Hematopoietic multipotent progenitor cell treated with erythropoietin and hydrocortisone succinate and interleukin-3 and kit ligand, for 6 days (in vitro differentiated cells): ENCODE measurements at regions not wholly inside any gene's neighbourhood (a gene's known extent, or its start where the extent isn't known, plus 50 kb on each side); places are given as distances from the start of the nearest gene placed in this dataset.
"Not testable (repeated sequence)": the region's sequence is repeated elsewhere in the genome, so short reads cannot be mapped to it uniquely, and the experiment has no call there.

Experiments used
- DNase-seq: peaks from one replicate; pipeline ENCODE4 v3.0.0-alpha.2; 2015

DNA sequence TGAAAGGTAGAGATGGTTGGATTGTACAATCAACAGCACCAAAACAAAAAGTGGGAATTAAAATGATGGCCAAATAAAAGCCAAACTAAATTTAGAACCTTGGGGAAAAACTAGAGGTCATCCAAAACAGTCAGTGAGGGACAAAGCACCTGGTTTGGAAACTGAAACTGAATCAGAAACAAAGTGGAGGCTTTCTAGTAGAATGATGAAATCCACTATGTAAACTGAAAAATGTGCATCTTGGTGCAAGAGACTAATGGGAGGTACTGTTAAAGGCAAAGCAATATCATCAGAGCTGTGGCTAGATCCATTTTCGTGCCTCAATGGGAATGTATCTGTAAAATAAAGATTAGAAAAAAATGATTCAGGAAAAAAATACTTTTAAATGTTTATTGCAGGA, 380.0 kb upstream of the GJE1 start:
- DNase-seq = no peak

DNA sequence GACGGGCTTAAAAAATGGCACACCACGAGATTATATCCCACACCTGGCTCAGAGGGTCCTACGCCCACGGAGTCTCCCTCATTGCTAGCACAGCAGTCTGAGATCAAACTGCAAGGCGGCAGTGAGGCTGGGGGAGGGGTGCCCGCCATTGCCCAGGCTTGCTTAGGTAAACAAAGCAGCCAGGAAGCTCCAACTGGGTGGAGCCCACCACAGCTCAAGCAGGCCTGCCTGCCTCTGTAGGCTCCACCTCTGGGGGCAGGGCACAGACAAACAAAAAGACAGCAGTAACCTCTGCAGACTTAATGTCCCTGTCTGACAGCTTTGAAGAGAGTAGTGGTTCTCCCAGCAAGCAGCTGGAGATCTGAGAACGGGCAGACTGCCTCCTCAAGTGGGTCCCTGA, 386.4 kb upstream of the GJE1 start:
- not testable (repeated sequence) for DNase-seq

DNA sequence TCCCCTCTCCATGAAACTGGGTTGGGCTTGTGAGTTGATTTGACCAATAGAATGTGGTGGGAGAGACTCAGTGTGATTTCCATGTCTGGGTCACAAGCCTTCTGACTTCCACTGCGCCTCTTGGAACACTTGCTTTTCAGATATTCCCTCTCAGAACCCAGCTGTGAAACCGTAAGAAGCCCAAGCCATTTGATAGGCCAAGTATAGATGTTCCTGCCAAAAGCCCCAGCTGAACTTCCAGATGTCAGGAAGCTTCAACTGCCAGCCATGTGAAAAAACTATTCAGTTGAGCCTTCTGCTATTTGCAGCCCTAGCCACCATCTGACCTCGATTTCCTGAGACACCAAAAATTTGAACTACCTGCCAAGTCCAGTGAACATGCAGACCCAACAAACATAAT, 387.8 kb upstream of the GJE1 start:
- no peak for DNase-seq

DNA sequence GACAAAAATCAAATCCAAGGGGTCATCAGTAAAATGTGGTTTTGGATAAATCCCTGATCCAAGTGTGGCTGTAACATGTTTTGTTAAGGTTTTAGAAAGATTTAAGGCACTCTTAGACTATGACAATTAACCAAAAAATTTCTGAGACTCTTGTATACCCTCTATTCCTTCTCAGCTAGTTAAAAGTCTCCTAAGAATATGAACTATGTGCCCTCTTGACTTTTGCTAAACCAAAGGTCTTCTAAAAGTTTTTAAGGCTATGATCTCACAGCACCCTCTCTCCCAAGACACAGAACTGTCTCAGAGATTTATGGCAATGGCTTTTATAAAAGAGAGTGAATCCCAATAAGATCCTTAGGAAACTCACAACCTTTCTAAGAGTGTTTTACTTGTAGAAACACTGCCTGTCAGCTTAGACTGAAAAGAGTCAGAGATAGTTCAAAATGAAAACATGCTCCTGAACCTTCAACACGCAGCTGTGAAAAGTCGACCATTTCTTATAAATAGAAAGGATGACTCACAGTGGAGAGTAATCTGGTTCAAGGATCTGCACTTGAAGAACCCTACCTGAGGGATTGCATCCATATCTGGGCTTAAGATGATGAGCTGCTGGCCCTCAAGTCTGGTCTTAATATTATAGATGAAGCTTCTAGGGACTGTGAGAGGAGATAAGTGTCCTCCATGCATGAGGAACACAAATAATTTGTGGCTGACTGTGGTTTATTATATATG, 388.4 kb upstream of the GJE1 start:
- no peak for DNase-seq

DNA sequence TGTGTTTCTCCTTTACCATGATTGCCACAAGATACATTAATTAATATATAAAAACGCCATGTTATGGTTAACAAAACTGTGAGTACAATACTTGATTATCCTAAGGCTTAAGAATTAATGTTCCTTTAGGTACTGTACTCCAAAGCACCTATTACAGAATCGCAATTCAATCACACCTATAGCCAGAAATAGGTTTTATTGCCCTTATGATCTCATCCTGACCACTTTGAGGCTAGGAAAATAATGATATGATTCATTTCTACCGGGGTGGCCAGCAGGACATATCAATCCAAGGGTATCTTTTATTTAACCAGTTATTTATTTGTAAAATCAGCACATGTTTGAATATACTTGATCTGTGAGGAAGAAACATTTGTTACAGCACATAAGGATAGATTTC, 396.6 kb upstream of the GJE1 start:
- no peak for DNase-seq

DNA sequence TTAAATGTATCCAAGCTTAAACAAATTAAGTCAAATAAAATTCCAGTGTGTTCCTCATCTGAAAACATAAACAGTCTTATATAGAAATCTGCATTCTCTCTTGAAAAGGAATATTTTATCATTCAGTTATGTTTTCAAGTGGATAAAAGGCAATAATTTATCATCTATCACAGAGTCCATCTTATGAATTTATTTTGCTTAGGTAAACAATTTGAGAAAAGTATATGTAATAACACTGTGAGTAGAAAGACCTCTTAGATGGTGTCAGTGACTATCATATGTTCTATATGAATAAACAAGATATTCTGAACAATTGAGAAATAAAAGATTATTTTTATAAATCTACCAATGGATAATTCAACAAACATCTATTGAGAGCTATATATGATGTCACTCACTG, 397.6 kb upstream of the GJE1 start:
- DNase-seq = no peak

DNA sequence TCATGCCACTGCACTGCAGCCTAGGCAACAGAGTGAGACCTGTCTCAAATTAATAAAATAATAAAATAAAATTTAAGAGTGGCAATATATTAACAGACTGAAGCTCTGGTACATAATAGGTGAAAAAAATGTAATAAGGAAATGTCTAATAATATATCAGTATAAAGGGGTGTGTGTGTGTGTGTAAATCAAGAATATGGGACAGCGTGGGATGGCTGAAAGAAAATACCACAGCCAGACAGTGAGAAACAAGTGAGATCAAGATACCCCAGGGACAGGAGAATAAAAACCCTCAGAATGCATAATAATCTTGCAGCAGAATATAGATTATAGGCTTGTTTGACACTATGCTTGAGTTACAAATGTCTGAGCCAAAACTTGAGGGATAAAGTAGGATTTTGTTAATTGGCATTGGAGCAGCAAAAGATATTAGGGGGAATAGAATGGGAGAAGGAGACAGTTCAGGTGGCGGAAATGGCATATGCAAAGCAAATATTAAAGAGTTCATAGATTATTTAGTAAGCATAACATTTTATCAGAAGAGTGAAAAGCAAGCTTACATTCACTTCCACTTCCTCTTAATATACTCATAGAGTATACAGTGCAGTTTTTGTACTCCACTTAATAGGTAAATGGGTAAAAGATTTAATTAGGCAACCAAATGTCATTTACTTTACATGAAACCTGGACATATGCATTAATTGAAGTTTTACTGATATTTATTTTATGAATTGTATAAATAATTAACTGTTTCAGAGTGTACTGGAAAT, 398.5 kb upstream of the GJE1 start:
- no peak for DNase-seq

DNA sequence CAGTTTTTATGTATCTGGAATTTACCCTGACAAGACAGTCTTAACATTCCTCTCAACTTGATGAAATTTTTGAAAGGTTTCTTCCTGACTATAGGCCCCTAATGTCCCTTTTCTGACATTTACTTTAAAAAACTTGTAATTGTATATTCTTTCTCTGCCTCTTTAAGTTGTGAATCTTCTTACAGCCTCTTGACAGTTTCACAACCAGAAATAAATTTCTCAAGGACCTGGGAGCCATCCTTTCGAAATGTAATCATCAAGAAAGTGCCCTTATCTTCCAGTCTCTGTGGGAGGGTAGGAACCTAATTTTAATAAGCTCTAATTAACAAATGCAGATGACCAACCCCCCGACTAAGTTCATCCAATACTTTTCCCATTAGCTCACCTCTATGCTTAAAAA, 403.6 kb upstream of the GJE1 start:
- DNase-seq = no peak

DNA sequence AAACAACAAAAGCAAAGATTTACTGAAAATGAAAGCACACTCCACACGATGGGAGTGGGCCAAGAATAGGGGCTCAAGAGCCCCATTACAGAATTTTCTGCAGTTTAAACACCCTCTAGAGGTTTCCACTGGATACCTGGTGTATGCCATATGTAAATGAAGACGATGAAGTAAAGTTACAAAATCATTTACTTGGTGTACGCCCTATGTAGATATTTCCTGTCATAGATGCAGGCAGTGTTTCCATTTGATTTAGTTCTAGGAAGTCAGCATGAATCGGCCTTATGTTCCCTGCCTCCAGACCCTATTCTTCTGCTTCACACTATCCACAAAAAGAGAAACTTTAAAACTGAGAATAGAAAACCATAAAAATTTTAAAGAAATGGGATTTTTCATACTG, 404.4 kb upstream of the GJE1 start:
- DNase-seq = no peak

DNA sequence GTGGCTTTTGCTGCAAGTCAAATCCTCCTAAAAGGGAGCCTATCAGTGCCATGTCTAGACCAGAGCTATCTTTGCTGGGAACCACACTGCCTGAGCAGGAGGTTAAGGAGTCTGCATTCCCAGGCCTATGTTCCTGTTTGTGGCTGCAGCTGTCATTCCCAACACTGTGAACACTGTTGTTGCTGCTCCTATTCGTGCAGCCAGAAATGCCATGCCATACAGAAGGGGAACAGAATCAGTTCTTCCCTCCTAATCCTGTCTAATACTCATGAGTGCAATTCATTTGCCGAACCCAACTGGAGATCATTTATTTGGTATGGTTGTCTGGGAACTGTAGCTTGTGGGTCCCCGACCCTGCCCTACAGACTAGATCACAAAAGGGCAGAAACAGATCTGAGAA, 406.5 kb upstream of the GJE1 start:
- no peak for DNase-seq

DNA sequence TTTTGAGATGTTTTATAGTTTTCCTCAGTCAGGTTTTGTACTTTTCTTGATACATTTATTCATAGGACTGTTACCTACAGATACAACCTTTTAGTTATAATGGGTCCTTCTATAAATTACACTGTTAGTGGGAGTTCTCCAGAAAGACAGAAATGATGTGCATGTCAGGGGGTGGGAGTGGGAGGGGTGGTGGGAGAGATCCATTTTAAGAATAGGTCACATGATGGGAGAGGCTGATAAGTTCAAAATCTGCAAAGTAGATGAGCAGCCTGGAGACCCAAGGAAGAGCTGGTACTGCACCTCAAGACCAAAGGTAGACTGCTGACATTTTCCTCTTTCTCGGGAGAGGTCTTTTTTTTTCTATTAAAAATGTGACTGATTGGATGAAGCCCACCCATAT, 408.0 kb upstream of the GJE1 start:
- no peak for DNase-seq

DNA sequence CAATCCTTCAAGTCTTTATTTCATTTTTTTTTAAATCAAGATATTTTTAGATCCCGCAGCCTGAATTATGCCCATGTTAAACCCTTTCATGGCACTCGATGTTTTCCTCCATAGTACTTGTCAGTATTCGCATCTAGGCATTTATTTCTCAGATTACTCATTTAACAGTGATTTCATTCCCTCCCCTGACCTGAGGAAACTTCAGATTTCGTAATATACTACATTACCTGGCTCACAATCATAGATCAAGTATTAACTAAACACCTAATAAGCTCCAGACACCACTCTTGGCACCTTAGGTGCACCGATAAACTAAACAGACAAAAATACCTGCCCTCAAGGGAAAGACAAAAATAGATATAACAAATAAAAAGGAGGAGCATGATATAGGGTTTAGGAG, 413.2 kb upstream of the GJE1 start:
- DNase-seq = no peak

DNA sequence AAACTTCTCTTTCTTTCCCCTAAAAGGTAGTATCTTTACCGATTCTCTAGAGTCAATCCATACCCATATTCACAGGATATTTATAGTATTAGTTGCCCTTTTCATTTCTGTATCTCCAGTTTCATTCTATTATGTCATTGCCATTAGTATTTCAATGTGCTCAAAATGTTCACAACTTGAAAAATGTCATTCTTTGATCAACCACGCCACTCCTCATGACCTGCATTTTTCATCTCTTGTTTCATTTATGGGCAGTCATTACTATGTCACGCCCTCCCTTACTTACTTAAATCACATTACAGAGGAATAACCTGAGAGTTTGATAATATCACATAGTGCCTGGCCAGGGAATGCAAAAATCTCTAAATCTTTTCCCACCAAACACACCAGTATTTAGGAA, 427.3 kb upstream of the GJE1 start:
- no peak for DNase-seq

DNA sequence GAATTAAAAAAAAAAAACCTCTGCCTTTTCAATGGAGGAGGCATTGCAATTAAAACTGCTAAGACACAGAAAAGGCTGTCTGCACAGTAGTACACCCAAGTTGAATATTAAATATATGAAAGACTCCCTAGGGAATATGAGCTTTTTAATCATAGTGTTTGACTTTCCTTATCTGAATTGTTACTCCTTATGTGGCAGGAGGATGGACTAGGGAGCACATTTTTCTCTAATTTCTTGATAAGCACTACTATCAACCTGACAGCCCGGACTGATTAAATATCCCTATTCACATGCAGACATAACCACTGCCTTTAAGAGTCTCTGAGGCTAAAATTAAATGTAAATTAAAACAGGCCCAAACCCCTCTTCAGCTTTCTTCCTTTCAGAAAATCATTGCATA, 428.6 kb upstream of the GJE1 start:
- no peak for DNase-seq

DNA sequence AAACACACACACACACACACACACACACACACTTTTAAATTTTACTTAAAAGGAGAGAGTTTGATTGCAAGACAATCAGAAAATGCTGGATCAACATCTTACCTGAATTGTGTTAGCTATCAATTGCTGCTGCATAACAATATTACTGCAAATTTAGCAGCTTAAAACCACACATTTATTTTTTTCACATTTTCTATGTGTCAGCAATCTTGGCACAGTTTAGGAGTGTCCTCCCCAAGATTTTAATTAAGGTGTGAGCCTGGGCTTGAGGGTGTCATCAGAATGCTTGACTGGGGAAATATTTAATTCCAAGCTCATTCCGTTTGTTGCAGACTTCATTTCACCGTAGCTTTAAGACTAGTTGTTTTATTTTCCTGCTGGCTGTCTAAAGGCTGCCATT, 431.0 kb upstream of the GJE1 start:
- no peak for DNase-seq

DNA sequence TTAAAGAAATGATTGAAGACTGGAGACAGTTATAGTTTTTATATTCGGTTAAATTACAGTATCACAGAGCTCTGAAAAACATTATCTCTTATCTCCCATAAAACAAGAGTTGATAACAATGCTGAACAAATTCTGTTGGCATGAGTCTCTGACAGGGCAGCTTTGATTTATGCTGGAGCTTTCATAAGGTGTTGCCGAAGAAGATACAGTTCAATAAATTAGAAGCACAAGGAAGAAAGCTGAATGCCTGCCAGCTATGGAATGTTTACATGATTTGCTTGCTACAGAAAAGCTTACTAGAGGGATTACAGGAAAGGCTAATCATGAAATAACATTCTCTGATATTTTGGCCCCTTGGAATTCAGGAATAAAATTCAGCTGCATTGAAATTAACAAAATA, 431.9 kb upstream of the GJE1 start:
- DNase-seq = no peak

DNA sequence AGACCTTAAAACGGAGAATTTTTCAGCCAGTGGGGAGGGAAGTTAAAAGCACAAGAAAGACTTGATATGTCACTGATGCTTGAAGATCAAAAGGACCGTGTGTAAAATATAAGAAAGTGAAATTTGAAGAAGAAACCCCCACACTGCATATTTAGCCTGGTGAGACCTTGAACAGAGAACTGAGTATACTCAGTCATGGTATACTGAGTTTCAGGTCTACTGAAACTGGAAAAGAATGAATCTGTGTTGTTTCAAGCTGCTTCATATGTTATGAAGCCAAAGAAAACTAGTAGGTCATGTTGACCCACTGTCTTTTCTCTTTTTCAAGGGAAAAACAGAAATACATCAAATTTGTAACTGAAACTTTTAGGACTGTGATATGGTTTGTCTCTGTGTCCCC, 443.8 kb upstream of the GJE1 start:
- DNase-seq = no peak

DNA sequence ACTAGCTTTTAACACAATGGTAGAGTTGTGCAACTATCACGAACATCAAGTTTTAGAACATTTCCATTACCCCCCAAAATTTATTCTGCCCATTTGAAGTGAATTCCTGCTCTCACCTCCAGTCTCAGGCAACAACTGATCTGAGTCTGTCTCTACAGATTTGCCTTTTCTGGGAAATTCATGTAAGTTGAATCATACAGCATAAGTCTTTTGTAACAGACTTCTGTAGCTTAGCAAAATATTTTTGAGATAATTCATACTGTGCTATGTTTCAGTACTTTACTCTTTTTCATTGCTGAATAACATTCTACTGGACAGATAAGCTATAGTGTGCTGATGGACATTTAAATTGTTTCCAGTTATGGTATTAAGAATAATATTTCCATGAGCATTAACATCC, 447.3 kb upstream of the GJE1 start:
- no peak for DNase-seq

DNA sequence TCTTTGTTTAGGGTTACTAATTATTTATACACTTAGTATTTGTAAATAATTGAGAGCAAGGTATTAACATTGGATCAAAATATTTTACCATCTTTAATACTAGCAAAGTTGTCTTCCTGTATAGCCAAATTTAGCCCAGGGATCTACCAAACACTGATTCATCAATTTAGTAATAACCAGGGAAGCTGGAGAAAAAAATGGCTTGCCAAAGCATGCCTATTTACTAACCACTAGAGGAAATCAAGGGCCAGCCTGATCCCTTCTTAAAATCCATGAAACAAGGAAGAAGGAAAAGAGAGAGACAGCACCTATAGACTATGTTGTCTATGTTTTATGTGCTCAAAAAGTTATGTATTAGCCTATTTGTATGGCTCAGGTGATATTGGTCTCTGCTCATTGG, 450.3 kb upstream of the GJE1 start:
- no peak for DNase-seq

DNA sequence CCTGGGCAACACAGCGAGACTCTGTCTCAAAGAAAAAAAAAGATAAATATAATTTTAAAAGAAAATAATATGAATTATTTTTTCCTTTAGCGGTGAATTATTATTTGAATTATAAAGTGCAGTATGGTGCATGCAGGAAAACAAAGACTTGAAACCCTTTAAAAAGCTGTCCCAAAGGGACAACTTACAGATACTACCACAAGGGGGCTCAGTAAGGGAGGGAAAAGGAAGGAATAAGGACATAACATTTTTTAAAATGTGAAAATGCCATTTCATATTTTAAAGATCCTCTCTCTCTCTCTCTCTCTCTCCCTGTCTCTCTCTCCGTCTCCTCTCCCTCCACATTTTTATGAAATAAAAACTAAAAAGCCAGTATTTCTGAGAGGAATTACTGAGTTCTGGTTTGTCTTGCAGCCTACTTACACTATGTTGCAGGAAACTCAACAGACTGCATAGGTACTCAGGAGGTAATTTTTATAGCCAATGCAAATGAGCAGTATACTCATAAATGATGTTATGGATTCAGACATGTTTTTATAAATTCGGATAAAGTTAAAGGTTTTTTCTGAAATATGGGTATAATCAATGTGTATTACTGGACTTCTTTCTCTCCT, 455.0 kb upstream of the GJE1 start:
- DNase-seq = peak; percentile 56

DNA sequence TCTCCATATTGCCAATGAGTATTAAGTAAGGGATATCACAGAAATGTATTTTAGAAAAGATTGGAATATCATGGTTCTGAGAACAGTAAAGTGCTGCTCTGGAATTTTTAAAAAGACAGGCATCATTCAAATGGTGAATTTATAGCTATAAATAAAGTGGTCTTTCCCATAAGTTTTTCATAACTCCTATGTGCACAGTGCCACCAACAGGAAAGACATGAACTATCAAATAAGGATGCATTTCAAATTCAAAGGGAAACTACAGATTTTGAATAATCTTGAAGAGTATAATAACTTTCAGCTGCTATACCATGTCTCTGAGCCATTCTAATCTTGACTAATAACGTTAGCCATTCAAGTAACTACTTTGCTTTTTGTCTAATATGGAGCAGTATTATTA, 456.8 kb upstream of the GJE1 start:
- DNase-seq = no peak

DNA sequence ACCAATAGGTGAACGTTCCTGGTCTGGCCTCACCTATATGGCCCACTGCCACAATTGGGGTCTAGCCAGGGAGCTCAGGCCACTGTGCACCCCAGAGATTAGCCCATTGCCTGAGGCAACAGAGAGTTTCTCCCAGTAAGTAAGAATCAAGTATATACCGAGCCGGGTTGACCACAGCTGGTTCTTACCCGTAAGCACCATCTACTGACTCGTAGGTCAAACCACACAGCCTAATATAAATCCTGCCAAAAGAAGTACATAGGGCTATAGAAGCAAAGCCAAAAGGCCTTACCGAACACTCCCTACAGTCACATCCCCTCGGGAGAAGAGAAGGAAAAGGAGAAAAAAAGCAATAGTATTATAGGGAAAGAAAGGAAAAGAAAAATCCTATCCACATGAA, 463.6 kb upstream of the GJE1 start:
- DNase-seq = no peak

DNA sequence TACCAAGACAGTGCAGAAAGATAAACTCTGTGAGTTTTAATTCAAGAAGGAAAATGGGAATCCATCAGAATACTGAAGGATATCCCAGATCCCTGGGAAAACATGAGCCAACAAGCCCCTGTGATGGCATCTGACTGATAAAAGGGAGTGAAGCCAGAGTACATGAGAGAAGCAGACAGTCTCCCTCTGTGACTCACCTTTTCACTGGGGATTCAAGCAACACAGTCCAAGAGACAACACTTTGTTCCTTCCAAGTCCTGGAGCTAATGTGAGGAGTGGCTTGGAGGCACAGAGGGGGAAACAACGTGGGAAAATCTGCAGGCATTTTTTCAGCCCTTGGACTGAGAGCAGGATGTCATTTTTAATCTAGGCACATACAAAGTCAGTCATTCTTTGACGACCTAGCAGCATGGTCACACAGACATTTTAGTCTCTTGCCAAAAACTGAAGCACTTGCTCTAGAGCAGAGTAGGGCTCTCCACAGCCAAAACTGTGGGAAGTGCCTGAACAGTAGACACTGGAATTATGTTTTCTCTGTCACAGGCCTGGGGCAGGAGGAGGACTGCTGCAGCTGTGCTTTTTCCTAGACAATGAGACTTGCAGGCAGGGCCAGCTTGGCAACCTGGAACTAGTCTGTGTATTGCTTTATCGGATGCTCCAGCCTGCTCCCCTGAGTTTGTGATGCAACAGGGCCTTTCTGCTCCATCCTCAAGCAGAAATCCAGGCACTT, 465.0 kb upstream of the GJE1 start:
- DNase-seq = no peak

DNA sequence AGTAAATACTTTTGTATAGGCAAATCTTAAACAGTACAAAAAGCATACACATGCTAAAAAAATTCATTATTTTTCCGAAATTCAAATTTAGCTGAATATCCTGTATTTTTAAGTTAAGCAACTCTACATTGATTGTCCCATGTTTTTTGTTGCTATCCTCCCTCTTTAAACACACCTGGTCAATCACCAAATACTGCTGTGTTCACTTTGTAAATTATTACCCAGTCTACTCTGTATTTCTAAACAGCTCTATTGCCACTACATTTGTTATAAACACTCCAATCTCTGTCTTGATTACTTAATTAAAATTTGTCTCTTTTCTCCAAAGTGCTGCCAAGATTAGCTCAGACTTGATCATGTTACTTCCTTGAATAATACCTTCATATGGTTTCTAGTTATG, 466.5 kb upstream of the GJE1 start:
- no peak for DNase-seq
